ENCODE measurements at regions not wholly inside any gene's neighbourhood (a gene's known extent, or its start where the extent isn't known, plus 50 kb on each side); places are given as distances from the start of the nearest gene placed in this dataset.
"Not testable (repeated sequence)": the region's sequence is repeated elsewhere in the genome, so short reads cannot be mapped to it uniquely, and the experiment has no call there.

- no peak for DNase-seq
Observed at GRCh38 chr2:194917519-194917918, 739.5 kb upstream of the SLC39A10 start.

GRCh38 chr2:194915485-194915884, 741.5 kb upstream of the SLC39A10 start:
- no peak for DNase-seq

GRCh38 chr2:194907569-194907968, 749.5 kb upstream of the SLC39A10 start:
- no peak for DNase-seq

- no peak for DNase-seq
Observed at GRCh38 chr2:194896871-194897270, 760.2 kb upstream of the SLC39A10 start.

- DNase-seq, result peak; percentile 93
Observed at GRCh38 chr2:194883711-194884110, 773.3 kb upstream of the SLC39A10 start.

GRCh38 chr2:194870974-194871535, 786.0 kb upstream of the SLC39A10 start:
- no peak for DNase-seq

GRCh38 chr2:194867328-194867727, 789.7 kb upstream of the SLC39A10 start:
- DNase-seq, result peak; percentile 3

GRCh38 chr2:194854941-194855340, 802.1 kb upstream of the SLC39A10 start:
- DNase-seq, result no peak

- no peak for DNase-seq
Observed at GRCh38 chr2:194842871-194843270, 814.2 kb upstream of the SLC39A10 start.

GRCh38 chr2:194834371-194834770, 822.7 kb upstream of the SLC39A10 start:
- not testable (repeated sequence) for DNase-seq

GRCh38 chr2:194826241-194826640, 830.8 kb upstream of the SLC39A10 start:
- DNase-seq, result no peak

GRCh38 chr2:194824450-194824849, 832.6 kb upstream of the SLC39A10 start:
- no peak for DNase-seq

- DNase-seq, result no peak
Observed at GRCh38 chr2:194822657-194823056, 834.4 kb upstream of the SLC39A10 start.

GRCh38 chr2:194822097-194822496, 834.9 kb upstream of the SLC39A10 start:
- DNase-seq, result no peak

- DNase-seq, result peak; percentile 66
Observed at GRCh38 chr2:194819367-194819766, 837.7 kb upstream of the SLC39A10 start.

GRCh38 chr2:194815475-194815874, 841.6 kb upstream of the SLC39A10 start:
- no peak for DNase-seq

- DNase-seq, result no peak
Observed at GRCh38 chr2:194802589-194802988, 854.4 kb upstream of the SLC39A10 start.

GRCh38 chr2:194787071-194787470, 870.0 kb upstream of the SLC39A10 start:
- DNase-seq, result not testable (repeated sequence)

GRCh38 chr2:194771394-194771793, 885.6 kb upstream of the SLC39A10 start:
- not testable (repeated sequence) for DNase-seq

- DNase-seq, result no peak
Observed at GRCh38 chr2:194769030-194769429, 888.0 kb upstream of the SLC39A10 start.

- peak; percentile 1 for DNase-seq
Observed at GRCh38 chr2:194765723-194766122, 891.3 kb upstream of the SLC39A10 start.

GRCh38 chr2:194750926-194751325, 906.1 kb upstream of the SLC39A10 start:
- no peak for DNase-seq

- DNase-seq, result no peak
Observed at GRCh38 chr2:194745557-194746146, 911.4 kb upstream of the SLC39A10 start.

- DNase-seq, result no peak
Observed at GRCh38 chr2:194742706-194743105, 914.3 kb upstream of the SLC39A10 start.

GRCh38 chr2:194739217-194739616, 917.8 kb upstream of the SLC39A10 start:
- DNase-seq, result no peak
